Natural killer cell treated with Interleukin-12 subunit alpha and Interleukin-12 subunit beta and Interleukin-15 and Interleukin-18, amount 100 ng/mL, for 72 hours (primary cell): ENCODE measurements at regions not wholly inside any gene's neighbourhood (a gene's known extent, or its start where the extent isn't known, plus 50 kb on each side); places are given as distances from the start of the nearest gene placed in this dataset.
"Not testable (repeated sequence)": the region's sequence is repeated elsewhere in the genome, so short reads cannot be mapped to it uniquely, and the experiment has no call there.

Experiments used
- ATAC-seq, 2 donors: fragments of 150-1000 bp; cut with Tn5 transposase in 1 of 2; sonication (Bioruptor Pico), chemical (Tn5 transposase) in 1 of 2; 2 replicates each; pipeline ENCODE4 v1.10.0; 2021
- DNase-seq: peaks from one replicate; pipeline ENCODE4 v3.0.0; 2022; ENCODE audit warnings: low spot score
- H3K27ac Mint-ChIP-seq, 2 donors: 1 replicate in 1 of 2; 2 replicates in 1 of 2; pipeline ENCODE4 v1.8.0; 2022; ENCODE audit warnings: mixed read lengths in 2 of 2, mild to moderate bottlenecking in 1 of 2, moderate library complexity in 1 of 2
- H3K27me3 Mint-ChIP-seq, 2 donors: 1 replicate in 1 of 2; 2 replicates in 1 of 2; pipeline ENCODE4 v1.8.0; 2022; ENCODE audit warnings: mixed read lengths in 2 of 2
- H3K36me3 Mint-ChIP-seq: one replicate; pipeline ENCODE4 v1.8.0; 2022; ENCODE audit warnings: mixed read lengths
- H3K4me1 Mint-ChIP-seq, 2 donors: 1 replicate in 1 of 2; 2 replicates in 1 of 2; pipeline ENCODE4 v1.8.0; 2022; ENCODE audit warnings: low read depth in 2 of 2, mixed read lengths in 2 of 2, mild to moderate bottlenecking in 1 of 2
- H3K4me3 Mint-ChIP-seq: one replicate; pipeline ENCODE4 v1.8.0; 2022; ENCODE audit warnings: mixed read lengths
- H3K9me3 Mint-ChIP-seq: 2 replicates; pipeline ENCODE4 v1.8.0; 2022; ENCODE audit warnings: mixed read lengths

DNA sequence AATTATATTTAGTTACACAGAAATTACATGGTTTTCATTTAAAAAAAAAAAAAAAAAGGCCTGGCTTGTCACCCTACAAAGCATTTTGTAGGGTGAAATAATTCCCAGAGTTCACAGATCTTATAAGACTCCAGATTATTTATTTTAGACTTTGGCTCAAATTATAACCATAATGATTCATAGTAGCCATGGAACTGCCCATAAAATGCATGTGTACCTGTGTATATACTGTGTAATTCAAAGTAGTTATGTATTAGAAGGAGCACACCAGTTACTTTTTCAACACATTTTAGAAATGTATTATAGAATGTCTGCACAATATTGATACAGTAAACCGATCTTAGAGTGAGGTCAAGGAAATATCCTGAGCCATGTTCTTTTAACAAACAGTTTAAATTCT lies 975.6 kb downstream of the GBE1 start:
- Mint-ChIP-seq H3K27me3 (no peaks in the 10 kb centered on the region), H3K9me3 (peaks cover 7% of the 10 kb centered on the region), H3K4me3 (no peak overlapping the region), H3K36me3 (peaks cover 4% of the 10 kb centered on the region), H3K4me1 (no peaks in the 10 kb centered on the region), H3K27ac (no peak overlapping the region)
- no peak for DNase-seq
- no peak for ATAC-seq

GRCh38 chr3:80785475-80785874 lies 976.0 kb downstream of the GBE1 start:
- no peak for DNase-seq
- no peak overlapping the region for H3K4me3 Mint-ChIP-seq
- H3K27ac Mint-ChIP-seq = no peak overlapping the region
- no peaks in the 10 kb centered on the region for H3K27me3 Mint-ChIP-seq
- H3K36me3 Mint-ChIP-seq = peaks cover 4% of the 10 kb centered on the region
- ATAC-seq = no peak
- H3K4me1 Mint-ChIP-seq = no peaks in the 10 kb centered on the region
- H3K9me3 Mint-ChIP-seq = peaks cover 7% of the 10 kb centered on the region

DNA sequence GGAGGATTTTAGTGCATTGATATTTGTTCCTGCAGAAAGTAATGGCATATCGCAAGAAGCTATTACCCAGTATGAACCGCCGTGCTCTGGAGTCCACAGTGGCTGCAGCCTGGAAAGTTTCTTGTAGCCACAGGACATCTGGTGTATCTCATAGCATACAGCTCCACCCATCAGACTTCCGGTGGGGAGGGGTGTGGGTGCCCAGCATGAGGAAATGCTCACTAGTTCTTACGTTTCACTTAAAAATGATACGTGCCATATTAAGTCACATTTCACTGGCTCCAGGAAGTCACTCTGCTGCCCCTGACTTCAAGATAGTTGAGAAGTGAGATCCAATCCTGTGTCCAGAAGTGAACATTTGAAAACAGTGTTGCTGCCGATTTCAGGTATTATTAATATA lies 990.4 kb downstream of the GBE1 start:
- H3K27me3 Mint-ChIP-seq = no peaks in the 10 kb centered on the region
- ATAC-seq = peak in 1 of 2 donors; percentile 89
- peak; percentile 66 for DNase-seq
- H3K27ac Mint-ChIP-seq = peak overlapping the region in 1 of 2 donors; percentile 76
- H3K4me3 Mint-ChIP-seq = no peak overlapping the region
- peaks cover 0 to 2% of the 10 kb centered on the region in 2 donors for H3K4me1 Mint-ChIP-seq
- H3K36me3 Mint-ChIP-seq = no peaks in the 10 kb centered on the region
- H3K9me3 Mint-ChIP-seq = peaks cover 3% of the 10 kb centered on the region

GRCh38 chr3:80770106-80771074 lies 991.1 kb downstream of the GBE1 start:
- DNase-seq = no peak
- H3K27ac Mint-ChIP-seq = peak overlapping the region in 1 of 2 donors; percentile 76
- H3K27me3 Mint-ChIP-seq = no peaks in the 10 kb centered on the region
- H3K4me1 Mint-ChIP-seq = peaks cover 0 to 2% of the 10 kb centered on the region in 2 donors
- H3K36me3 Mint-ChIP-seq = no peaks in the 10 kb centered on the region
- H3K9me3 Mint-ChIP-seq = peaks cover 3% of the 10 kb centered on the region
- H3K4me3 Mint-ChIP-seq = no peak overlapping the region
- ATAC-seq = peak in 1 of 2 donors; percentile 78

DNA sequence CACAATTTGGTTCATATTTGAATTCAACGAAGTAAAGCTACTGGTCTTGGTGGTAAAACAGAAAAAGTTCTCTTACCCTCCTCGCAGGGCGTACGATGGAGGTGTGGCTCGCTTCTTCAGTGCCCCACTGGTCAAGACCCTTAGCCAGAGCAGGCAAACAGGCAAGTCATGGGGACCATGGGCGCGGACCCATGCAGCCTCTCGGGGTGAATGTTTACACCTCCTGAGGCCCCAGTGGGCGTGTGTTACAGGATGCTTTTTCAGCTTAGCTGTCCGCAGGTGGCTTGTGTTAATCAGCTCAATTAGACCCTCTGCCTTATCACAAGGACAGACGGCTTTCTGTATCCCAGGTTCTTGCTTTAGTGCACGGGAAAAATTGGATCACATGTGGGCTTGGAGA lies 991.8 kb downstream of the GBE1 start:
- Mint-ChIP-seq H3K27me3 (no peaks in the 10 kb centered on the region), H3K36me3 (no peaks in the 10 kb centered on the region), H3K4me3 (no peak overlapping the region), H3K4me1 (peaks cover 0 to 2% of the 10 kb centered on the region in 2 donors), H3K27ac (peak overlapping the region in 1 of 2 donors; percentile 76), H3K9me3 (peaks cover 3% of the 10 kb centered on the region)
- ATAC-seq (peak in 1 of 2 donors; percentile 36), DNase-seq (no peak)

GRCh38 chr3:80767604-80768003 lies 993.8 kb downstream of the GBE1 start:
- Mint-ChIP-seq H3K9me3 (peaks cover 3% of the 10 kb centered on the region), H3K27ac (no peak overlapping the region), H3K27me3 (no peaks in the 10 kb centered on the region), H3K36me3 (no peaks in the 10 kb centered on the region), H3K4me1 (peaks cover 0 to 2% of the 10 kb centered on the region in 2 donors), H3K4me3 (no peak overlapping the region)
- ATAC-seq = no peak
- DNase-seq = no peak

DNA sequence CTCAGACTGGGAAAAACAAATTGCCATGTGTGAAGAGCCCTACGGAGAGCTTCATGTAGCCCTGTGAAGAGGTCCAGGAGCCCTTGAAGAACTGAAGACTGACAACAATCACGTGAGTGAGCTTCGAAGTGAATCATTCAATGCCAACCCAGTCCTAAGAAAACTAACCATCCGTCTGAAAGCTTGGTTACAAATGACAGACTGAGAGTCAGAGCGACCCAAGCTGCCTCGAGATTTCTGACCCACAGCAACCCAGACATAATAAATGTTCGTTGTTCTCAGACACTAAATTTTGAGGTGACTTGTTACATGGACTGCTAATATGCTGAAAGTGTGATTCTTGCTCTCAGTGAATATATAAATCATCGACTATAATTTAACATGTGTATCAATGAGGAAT lies 987.2 kb upstream of the ROBO1 start:
- Mint-ChIP-seq H3K4me1 (no peaks in the 10 kb centered on the region), H3K36me3 (no peaks in the 10 kb centered on the region), H3K4me3 (no peak overlapping the region), H3K27ac (no peak overlapping the region), H3K9me3 (peaks cover 17% of the 10 kb centered on the region), H3K27me3 (no peaks in the 10 kb centered on the region)
- no peak for DNase-seq
- ATAC-seq = no peak

DNA sequence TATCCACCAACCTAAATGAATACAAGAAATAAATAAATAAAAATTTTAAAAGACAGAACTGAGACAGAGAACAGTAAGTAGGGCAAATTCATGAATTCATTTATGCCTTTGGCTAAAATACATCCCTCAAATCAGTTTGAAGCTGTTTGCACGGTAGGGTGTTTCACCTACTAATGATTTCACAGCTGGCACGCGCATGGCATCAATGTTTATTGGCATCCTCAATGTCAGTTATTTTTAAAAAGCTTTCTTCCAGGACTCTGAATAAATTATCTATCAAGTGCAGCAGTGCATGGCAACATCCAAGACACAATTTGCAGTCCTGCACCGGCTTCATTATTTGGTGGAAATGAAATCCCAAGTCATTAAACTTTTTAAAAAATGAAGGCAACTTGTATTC lies 985.2 kb upstream of the ROBO1 start:
- Mint-ChIP-seq H3K4me1 (no peaks in the 10 kb centered on the region), H3K4me3 (no peak overlapping the region), H3K36me3 (no peaks in the 10 kb centered on the region), H3K27me3 (no peaks in the 10 kb centered on the region), H3K9me3 (peaks cover 17% of the 10 kb centered on the region), H3K27ac (no peak overlapping the region)
- ATAC-seq = no peak
- DNase-seq = no peak

- Mint-ChIP-seq H3K27ac (no peak overlapping the region), H3K36me3 (no peaks in the 10 kb centered on the region), H3K4me1 (no peaks in the 10 kb centered on the region)
These were observed 982.8 kb upstream of the ROBO1 start for GRCh38 chr3:80750637-80751036.

GRCh38 chr3:80734920-80735319 lies 967.1 kb upstream of the ROBO1 start:
- Mint-ChIP-seq H3K27me3 (no peaks in the 10 kb centered on the region), H3K4me1 (no peaks in the 10 kb centered on the region), H3K27ac (no peak overlapping the region), H3K4me3 (no peak overlapping the region), H3K36me3 (peaks cover 9% of the 10 kb centered on the region), H3K9me3 (peaks cover 17% of the 10 kb centered on the region)
- ATAC-seq = no peak
- DNase-seq = no peak

More at GRCh38 chr3:80750637-80751036, 982.8 kb upstream of the ROBO1 start:
- DNase-seq (no peak), ATAC-seq (no peak)
- Mint-ChIP-seq H3K4me3 (no peak overlapping the region), H3K27me3 (no peaks in the 10 kb centered on the region), H3K9me3 (peaks cover 17% of the 10 kb centered on the region)

GRCh38 chr3:80734483-80734882 lies 966.7 kb upstream of the ROBO1 start:
- H3K4me3 Mint-ChIP-seq = no peak overlapping the region
- H3K9me3 Mint-ChIP-seq = peaks cover 14% of the 10 kb centered on the region
- H3K4me1 Mint-ChIP-seq = no peaks in the 10 kb centered on the region
- no peak for DNase-seq
- no peak overlapping the region for H3K27ac Mint-ChIP-seq
- peaks cover 6% of the 10 kb centered on the region for H3K36me3 Mint-ChIP-seq
- H3K27me3 Mint-ChIP-seq = no peaks in the 10 kb centered on the region
- ATAC-seq = no peak

GRCh38 chr3:80733522-80734176 lies 965.9 kb upstream of the ROBO1 start:
- peaks cover 6% of the 10 kb centered on the region for H3K36me3 Mint-ChIP-seq
- DNase-seq (no peak), ATAC-seq (no peak)
- H3K4me1 Mint-ChIP-seq = no peaks in the 10 kb centered on the region
- peaks cover 13% of the 10 kb centered on the region for H3K9me3 Mint-ChIP-seq
- H3K27me3 Mint-ChIP-seq = no peaks in the 10 kb centered on the region
- no peak overlapping the region for H3K4me3 Mint-ChIP-seq
- H3K27ac Mint-ChIP-seq = no peak overlapping the region

DNA sequence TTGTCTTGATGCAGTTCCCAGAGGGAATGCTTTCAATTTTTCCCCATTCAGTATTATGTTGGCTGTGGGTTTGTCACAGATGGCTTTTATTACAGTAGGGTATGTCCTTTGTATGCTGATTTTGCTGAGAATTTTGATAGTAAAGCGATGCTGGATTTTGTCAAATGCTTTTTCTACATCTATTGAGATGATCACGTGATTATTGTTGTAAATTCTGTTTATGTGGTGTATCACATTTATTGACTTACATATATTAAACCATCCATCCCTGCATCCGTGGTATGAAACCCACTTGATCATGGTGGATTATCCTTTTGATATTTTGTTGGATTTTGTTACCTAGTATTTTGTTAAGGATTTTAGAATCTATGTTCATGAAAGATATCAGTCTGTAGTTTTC lies 959.8 kb upstream of the ROBO1 start:
- H3K4me3 Mint-ChIP-seq, H3K4me1 Mint-ChIP-seq, H3K27ac Mint-ChIP-seq, ATAC-seq, H3K27me3 Mint-ChIP-seq, DNase-seq: not testable (repeated sequence)
- Mint-ChIP-seq H3K36me3 (peaks cover 18% of the 10 kb centered on the region), H3K9me3 (peaks cover 18% of the 10 kb centered on the region)
